ENCODE measurements at regions not wholly inside any gene's neighbourhood (a gene's known extent, or its start where the extent isn't known, plus 50 kb on each side); places are given as distances from the start of the nearest gene placed in this dataset.
"Not testable (repeated sequence)": the region's sequence is repeated elsewhere in the genome, so short reads cannot be mapped to it uniquely, and the experiment has no call there.

DNA sequence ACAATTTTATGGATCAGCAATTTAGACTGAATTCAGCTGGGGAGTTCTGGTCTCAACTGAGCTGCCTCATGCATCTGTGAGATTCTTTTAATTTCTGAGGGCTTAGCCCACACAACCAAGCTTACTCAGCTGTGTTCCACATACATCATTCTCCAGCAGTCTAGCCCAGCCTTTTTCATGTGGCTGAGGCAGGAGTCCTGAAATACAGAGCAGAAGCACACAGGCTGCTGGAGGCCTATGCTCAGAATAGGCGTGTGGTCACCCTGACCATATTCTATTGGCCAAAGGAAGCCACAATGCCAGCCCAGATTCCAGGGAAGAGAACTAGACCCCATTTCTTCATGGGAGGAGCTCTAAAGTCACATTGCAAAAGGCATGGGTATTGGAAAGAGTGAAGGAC, 72.3 kb upstream of the DHRS4 start:
- no peak overlapping the region for H3K4me3 ChIP-seq (ENCODE audit: low read depth, low read length)
- TF ChIP-seq, protein P1, sequence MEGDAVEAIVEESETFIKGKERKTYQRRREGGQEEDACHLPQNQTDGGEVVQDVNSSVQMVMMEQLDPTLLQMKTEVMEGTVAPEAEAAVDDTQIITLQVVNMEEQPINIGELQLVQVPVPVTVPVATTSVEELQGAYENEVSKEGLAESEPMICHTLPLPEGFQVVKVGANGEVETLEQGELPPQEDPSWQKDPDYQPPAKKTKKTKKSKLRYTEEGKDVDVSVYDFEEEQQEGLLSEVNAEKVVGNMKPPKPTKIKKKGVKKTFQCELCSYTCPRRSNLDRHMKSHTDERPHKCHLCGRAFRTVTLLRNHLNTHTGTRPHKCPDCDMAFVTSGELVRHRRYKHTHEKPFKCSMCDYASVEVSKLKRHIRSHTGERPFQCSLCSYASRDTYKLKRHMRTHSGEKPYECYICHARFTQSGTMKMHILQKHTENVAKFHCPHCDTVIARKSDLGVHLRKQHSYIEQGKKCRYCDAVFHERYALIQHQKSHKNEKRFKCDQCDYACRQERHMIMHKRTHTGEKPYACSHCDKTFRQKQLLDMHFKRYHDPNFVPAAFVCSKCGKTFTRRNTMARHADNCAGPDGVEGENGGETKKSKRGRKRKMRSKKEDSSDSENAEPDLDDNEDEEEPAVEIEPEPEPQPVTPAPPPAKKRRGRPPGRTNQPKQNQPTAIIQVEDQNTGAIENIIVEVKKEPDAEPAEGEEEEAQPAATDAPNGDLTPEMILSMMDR (IDR thresholded peaks at IDR 0.05; ENCODE audit: borderline replicate concordance, insufficient read depth, low read depth, low read length), result no peak

DNA sequence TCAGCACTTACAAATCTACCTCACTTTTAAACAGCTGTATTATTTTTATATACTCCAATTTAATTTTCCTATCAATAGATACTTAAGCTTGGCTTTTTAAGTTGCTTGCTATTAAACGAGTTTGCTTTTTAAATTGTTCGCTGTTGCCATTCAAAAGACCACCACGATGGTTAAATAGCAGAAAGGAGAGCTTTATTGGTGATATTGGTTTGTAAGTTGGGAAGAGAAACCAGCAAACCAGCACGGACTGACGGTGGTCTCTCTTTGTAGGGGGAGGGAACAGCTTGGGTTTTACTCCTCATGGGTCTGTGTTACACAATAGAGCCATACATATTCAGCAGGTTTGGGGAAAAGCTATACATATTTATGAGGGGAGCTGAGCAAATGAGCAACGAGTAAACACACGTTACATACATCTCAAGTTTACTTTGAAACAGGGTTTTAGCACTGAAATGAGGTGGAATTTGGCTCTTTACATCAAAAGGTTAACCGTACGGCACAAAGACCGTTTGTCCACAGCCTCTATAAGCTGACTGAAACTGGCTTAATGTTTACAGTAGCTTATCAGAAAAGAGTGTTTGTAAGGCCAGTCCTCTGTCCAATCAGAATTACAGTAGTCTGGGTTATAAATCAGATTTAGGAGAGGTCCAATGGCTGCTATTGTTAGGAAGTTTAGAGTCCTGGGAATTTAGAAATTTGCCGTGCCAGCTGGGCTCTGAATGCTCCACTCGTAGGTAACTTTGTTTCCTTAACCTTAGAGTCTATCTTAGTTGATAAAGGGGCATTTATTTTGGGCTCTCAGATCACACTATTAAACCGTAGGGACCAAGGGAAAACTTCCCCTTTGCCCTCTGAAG, 69.7 kb upstream of the DHRS4 start:
- H3K4me3 ChIP-seq (ENCODE audit: low read depth, low read length), result no peak overlapping the region
- TF ChIP-seq, protein P1 (IDR thresholded peaks at IDR 0.05; ENCODE audit: borderline replicate concordance, insufficient read depth, low read depth, low read length), result no peak

DNA sequence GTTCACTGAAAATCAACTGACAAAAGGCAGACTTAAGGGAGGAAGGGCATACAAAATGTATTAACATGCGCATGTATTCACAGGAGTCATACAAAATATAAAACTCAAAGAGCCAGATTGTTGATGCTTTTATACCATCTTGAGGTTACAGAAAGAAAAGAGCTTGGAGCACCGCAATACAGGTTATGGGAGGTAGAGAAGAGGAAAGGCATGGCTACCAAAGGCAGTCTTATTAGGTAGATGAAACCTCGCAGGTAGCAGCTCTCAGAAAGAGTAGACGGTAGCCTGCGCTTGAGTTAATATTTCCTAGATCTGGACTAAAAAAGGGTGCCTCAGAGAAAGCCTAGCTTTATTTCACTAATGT, 69.0 kb upstream of the DHRS4 start:
- TF ChIP-seq, protein P1 (IDR thresholded peaks at IDR 0.05; ENCODE audit: borderline replicate concordance, insufficient read depth, low read depth, low read length), result no peak
- no peak overlapping the region for H3K4me3 ChIP-seq (ENCODE audit: low read depth, low read length)

DNA sequence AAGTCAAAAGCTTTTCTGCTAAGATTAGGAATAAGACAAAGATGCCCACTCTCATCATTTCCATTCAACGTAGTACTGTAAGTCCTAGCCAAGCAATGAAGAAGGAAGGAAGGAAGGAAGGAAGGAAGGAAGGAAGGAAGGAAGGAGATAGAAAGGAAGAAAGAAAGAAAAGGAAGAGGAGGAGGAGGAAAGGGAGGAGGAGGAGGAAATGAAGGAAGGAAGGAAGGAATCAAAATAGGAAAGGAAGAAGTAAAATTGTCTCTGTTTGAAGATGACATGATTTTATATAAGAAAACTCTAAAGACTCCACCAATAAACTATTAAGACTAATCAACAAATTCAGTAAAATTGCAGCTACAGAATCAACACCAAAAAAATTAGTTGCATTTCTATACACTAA, 66.0 kb upstream of the DHRS4 start:
- TF ChIP-seq, protein P1 (IDR thresholded peaks at IDR 0.05; ENCODE audit: borderline replicate concordance, insufficient read depth, low read depth, low read length), result no peak
- no peak overlapping the region for H3K4me3 ChIP-seq (ENCODE audit: low read depth, low read length)

DNA sequence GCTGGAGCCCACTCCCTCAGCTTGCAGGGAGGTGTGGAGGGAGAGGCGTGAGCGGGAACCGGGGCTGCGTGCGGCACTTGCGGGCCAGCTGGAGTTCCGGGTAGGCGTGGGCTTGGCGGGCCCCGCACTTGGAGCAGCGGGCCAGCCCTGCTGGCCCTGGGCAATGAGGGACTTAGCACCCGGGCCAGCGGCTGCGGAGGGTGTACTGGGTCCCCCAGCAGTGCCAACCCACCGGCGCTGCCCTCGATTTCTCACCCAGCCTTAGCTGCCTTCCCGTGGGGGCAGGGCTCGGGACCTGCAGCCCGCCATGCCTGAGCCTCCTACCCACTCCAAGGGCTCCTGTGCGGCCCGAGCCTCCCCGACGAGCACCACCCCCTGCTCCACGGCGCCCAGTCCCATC, 61.9 kb upstream of the DHRS4 start:
- H3K4me3 ChIP-seq (ENCODE audit: low read depth, low read length), result not testable (repeated sequence)

DNA sequence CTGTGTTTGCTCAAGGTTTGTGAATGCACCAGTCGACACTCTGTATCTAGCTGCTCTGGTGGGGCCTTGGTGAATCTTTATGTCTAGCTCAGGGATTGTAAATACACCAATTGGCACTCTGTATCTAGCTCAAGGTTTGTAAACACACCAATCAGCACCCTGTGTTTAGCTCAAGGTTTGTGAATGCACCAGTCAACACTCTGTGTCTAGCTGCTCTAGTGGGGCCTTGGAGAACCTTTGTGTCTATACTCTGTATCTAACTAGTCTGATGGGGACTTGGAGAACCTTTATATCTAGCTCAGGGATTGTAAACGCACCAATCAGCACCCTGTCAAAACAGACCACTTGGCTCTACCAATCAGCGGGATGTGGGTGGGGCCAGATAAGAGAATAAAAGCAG, 61.3 kb upstream of the DHRS4 start:
- H3K4me3 ChIP-seq (ENCODE audit: low read depth, low read length), result not testable (repeated sequence)

DNA sequence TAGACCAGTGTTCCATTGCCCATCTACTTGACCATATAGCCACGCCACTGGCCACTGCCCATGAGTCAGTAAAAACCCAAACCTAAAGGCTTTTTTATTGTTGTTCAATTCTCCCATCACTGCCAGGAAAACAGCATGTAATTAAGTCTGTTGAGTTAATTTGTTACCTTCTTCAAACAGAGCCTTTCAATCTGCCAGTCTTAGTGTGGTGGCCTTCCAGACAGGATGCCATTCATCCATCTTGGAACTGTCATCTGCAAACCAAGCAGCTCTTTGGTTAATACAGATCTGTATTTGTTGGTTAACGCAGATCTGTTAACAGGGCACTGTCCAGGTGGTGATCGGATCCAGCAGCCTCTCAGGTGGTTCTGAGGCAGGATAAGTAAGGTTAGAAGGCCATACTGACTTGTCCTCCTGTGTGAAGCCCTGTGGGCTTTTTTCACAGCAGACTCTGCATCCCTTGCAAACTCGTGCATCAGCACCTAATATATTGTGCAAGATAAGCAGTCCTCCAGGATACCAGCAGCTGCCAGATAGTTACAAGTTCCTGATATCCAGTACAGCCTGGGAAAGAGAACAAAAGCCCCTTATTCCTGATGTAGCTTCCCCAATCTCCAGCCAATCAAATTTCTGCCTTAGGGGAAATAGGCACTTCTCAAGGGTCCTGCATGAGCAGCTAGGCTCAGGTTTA, 59.1 kb upstream of the DHRS4 start:
- no peak overlapping the region for H3K4me3 ChIP-seq (ENCODE audit: low read depth, low read length)
- TF ChIP-seq, protein P1 (IDR thresholded peaks at IDR 0.05; ENCODE audit: borderline replicate concordance, insufficient read depth, low read depth, low read length), result no peak

DNA sequence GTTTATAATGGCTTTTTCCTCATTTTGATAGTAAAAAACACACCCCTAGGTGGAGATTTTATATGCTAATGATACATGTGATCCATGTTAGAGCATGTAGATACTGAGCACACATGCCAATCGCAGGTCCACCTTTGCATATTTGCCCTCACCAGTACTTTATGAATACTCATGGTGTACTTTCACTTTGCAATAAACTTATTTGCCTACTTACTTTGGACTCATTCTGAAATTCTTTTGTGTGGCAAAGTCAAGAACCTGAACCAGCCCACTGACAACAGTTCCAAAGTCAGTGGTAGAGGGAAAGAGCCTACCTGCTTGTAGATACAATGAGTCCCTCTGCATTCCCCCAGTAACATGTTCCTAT, 58.5 kb upstream of the DHRS4 start:
- TF ChIP-seq, protein P1 (IDR thresholded peaks at IDR 0.05; ENCODE audit: borderline replicate concordance, insufficient read depth, low read depth, low read length), result no peak
- H3K4me3 ChIP-seq (ENCODE audit: low read depth, low read length), result no peak overlapping the region

Measured in GM12875 (cell line).